GM18517 (cell line): ENCODE measurements at regions not wholly inside any gene's neighbourhood (a gene's known extent, or its start where the extent isn't known, plus 50 kb on each side); places are given as distances from the start of the nearest gene placed in this dataset.

Experiments
- ATAC-seq: cut with Tn5 transposase; IDR thresholded peaks from one replicate; pipeline ENCODE4 v1.9.1; 2021; ENCODE audit warnings: mild to moderate bottlenecking, moderate library complexity; ENCODE audit not compliant: unreplicated experiment

- ATAC-seq, result no peak
Measured at GRCh38 chr21:41671859-41672542, 94.9 kb downstream of the RIPK4 start.

DNA sequence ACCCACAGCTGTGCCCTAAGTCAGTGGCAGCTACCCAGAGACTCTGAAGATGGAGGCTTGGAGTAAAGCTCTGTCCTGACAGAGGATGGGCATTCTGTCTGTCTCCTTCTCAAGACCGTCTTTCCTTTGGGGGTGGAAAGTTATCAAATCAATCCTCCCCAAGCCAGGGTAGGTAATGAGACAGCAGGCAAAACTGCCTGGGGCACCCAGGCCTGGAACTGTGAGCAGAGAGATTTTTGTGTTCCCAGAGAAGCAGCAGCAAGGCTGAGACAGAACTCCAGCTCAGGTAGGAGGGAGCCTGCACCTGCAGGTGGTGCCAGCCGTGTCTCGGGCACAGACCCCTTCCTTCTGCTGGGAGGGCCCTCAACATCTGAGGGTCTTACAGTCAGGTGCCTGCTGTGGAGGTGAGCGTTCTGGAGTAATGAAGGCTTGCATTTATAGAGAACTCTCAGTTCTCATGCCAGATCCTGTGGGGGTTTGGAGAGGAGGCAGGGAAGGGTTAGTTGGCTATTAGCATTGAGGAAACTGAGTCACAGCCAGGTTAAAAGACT lies 95.6 kb downstream of the RIPK4 start:
- ATAC-seq, result no peak

DNA sequence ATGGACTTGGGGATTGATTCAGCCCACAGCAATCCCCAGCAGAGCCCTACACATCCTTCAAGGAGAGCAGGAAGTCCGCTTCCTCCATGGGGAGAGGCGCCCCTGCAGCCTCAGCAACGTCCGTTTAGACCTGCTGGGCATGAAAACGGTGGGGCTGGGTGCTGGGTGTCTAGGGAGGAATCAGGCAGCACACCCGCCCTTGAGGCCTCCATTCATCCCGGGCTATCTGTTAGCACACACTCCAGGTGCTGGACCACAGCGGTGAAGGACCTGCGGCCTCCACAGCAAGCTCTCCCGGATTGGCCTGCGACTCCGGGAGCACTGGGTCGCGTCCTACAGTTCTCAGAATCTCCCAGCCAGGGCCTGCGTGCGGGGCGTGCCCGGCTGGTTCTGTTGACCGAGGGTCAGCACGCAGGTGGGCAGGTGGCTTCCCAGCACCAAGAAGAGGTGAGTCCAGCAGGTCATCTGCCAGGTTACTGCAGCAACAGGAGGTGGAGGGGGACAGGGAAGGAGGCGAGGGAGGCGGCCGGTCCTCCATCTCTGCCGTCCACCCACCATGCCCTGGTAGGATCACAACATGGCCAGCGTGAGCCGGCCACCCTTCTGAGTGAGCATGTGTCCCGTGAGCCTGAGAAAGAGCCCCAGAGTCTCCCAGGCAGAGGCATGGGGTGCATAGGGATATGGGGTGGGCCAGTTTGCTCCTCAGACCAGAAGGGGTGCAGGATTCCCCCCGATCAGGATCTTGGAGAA lies 96.6 kb downstream of the RIPK4 start:
- ATAC-seq, result no peak

GRCh38 chr21:41669533-41669830 lies 97.4 kb downstream of the RIPK4 start:
- ATAC-seq, result no peak

GRCh38 chr21:41668686-41669532 lies 97.9 kb downstream of the RIPK4 start:
- no peak for ATAC-seq

GRCh38 chr21:41668051-41668541 lies 98.8 kb downstream of the RIPK4 start:
- ATAC-seq, result no peak

DNA sequence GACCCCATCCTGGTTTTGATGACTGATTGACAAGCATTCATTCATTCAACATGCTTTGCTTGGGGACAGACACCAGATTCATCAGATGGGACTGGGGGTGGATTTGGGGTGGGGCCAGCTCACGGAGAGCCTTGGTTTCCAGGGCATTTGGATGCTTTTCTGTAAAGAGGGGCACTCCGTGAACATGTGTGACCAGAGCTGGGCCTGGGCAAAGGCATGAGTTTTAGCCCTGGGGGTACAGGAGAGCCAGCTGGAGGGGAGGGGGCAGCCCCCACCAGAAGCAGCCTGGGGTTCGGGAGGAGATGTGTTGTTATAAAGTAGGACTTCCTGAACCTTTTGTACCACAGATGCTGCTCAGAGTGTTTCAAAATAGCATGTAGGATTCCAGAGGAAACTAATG lies 99.7 kb downstream of the RIPK4 start:
- ATAC-seq, result no peak

DNA sequence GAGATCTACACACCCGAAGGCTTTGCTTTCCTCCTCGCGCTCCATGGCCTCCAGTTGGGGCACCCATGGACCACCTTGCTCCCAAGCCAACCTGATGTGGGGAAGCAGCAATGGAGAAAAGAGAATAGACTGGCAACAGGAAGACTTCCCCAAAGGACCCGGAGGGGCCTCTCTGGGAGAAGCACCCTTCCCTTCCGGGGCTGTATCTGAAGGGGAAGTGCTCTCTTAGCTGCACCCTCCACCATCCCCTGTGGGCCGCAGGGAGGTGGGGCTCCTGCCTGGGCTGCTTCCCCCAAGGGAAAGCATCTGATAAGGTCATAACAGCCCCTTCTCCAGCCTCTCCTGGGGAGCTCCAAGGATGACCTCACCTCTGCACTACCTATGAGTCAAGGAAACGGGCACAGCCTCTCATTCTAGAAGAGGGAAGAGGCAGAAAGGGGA lies 100.2 kb downstream of the RIPK4 start:
- no peak for ATAC-seq

DNA sequence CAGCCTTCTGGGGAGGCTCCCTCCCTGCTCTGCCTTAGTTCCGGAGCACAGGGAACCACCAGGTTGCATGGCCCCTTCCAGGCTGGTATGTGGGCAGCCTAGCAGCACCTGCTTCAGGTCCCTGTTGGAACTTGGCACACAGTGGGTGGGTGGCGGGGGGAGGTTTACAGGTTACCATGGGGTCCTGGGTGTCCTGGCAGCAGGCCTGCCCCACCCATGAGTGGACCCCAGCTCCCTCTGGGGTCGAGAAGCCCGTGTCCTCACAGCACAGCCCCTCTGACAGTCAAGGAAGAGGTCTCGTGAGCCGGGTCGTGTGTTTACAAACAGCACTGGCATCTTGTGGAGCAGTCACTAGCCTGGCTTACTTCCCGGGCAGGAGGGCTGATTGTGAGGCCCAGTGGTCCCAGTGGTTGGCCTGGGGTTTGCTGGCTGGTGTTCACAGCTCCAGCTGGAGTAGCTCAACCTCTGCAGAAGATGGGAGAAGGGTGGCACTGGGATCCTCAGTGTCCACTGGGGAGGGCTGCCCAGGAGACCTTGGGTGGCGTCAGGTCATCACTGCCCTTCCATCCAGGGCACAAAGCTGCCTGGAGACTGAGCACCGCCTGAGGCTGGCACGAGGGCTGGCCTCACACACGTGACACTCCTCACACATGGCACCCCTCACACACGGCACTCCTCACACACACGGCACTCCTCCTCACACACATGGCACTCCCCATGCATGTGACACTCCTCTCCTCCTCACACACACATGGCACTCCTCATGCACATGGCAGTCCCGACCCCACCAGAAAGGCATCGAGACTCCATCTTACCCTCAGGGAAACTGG lies 100.9 kb downstream of the RIPK4 start:
- no peak for ATAC-seq

GRCh38 chr21:41664881-41665765 lies 101.7 kb downstream of the RIPK4 start:
- ATAC-seq, result no peak

DNA sequence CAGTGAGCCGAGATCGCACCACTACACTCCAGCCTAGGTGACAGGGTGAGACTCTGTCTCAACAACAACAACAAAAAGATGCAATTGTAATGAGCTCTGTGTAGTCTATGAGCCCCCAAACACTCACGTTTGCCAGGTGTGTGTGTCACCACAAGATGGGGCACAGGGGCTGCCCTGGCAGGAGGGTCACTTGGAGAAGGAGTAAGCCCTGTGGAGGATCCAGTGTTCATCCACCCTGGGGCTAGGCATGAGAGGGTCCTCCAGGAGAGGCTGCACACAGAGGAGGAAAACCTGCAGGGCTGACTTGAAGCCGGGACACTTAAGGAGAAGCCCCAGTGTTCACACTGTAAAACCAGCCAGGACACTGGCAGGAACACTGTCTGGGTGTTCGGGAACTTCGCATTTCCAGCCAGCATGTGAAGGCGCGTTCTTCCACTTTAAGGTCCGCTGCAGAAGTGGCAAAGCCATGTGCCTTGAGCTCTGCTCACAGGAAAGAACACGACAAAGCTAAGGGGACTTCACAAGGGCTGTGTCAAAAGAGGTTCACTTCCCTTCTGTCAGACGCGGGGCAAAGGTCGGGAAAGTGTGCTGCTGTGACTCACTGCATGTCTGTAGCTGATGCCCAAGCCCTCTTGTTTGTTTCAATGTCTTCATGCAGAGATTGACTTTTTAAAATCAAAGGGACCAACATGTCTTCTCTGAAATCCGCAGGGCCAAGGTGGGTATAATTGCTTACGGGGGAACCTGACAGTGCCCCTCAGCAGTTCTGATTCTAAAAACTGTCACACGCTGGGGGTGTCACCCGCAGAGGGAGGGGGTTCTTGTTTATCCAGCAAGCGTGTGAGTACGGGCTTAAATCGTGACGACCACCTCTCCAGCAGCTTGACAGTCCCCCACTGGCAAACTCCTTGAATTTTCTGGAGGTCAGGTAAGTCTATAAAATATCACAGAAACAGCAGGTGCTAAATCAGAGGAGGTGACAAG lies 102.8 kb downstream of the RIPK4 start:
- ATAC-seq, result no peak

GRCh38 chr21:41662761-41663160 lies 104.1 kb downstream of the RIPK4 start:
- ATAC-seq, result no peak

GRCh38 chr21:41662161-41662560 lies 104.7 kb downstream of the RIPK4 start:
- no peak for ATAC-seq

- no peak for ATAC-seq
Measured at GRCh38 chr21:41660748-41661147, 106.1 kb downstream of the RIPK4 start.

- no peak for ATAC-seq
Measured at GRCh38 chr21:41659791-41660560, 106.9 kb downstream of the RIPK4 start.

GRCh38 chr21:41656946-41657525 lies 109.8 kb downstream of the RIPK4 start:
- ATAC-seq, result no peak

DNA sequence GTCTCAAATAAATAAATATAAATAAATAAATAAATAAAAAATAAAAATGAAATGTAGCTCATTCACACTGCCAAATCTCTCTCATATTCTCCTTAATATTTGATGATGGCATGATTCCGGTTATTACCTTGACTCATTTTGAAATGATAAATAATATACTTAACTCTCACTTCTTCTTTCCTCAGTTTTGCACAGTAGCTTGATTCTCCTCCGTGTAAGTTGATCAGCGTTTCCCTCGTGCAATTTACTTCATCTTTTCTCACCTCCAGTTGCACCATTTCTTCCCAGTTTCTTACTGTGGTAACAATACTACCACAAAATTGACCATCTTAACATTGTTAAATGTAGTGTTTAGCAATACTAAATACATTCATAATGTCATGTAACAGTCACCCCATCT lies 111.6 kb downstream of the RIPK4 start:
- no peak for ATAC-seq
